Colonic mucosa (tissue), 4 donors: ENCODE measurements at regions not wholly inside any gene's neighbourhood (a gene's known extent, or its start where the extent isn't known, plus 50 kb on each side); places are given as distances from the start of the nearest gene placed in this dataset.

ENCODE experiments used
- DNase-seq: peaks from one replicate; pipeline ENCODE4 v3.0.0-alpha.2; 2020
- H3K27ac ChIP-seq: fragments of 200-600 bp; one replicate; pipeline ENCODE4 v1.8.0; 2021
- H3K27me3 ChIP-seq: fragments of 200-600 bp; one replicate; pipeline ENCODE4 v1.8.0; 2021
- H3K36me3 ChIP-seq: fragments of 200-600 bp; one replicate; pipeline ENCODE4 v1.8.0; 2021
- H3K4me1 ChIP-seq: fragments of 200-600 bp; one replicate; pipeline ENCODE4 v1.8.0; 2021; ENCODE audit warnings: mild to moderate bottlenecking
- H3K4me3 ChIP-seq: fragments of 200-600 bp; one replicate; pipeline ENCODE4 v1.8.0; 2021
- H3K9ac ChIP-seq, 2 donors: one replicate each; pipeline ENCODE4 v1.7.0; 2013; ENCODE audit warnings: control low read depth in 2 of 2, low read depth in 2 of 2, low read length in 2 of 2
- H3K9me3 ChIP-seq: fragments of 200-600 bp; one replicate; pipeline ENCODE4 v1.8.0; 2021
- CTCF ChIP-seq: fragments of 200-600 bp; IDR thresholded peaks from one replicate; pipeline ENCODE4 v1.8.0; 2022; ENCODE audit warnings: antibody characterized with exemption, mild to moderate bottlenecking
- intact Hi-C: fragments of 100-400 bp; cut with DNase I; formaldehyde crosslinking; loops from one replicate; pipeline ENCODE4 v1.14.1; 2022
- donor health status: healthy.
- donor health status: DM: no; HTN: no; CAD: no.
- donor health status: DM: no; HTN: no; CAD: no.

GRCh38 chr2:220282236-220282635, 654.8 kb downstream of the SLC4A3 start:
- Histone ChIP-seq H3K36me3 (no peaks in the 10 kb centered on the region), H3K9me3 (no peaks in the 10 kb centered on the region), H3K4me3 (no peak overlapping the region), H3K27ac (no peak overlapping the region), H3K4me1 (no peaks in the 10 kb centered on the region), H3K27me3 (no peaks in the 10 kb centered on the region), H3K9ac (no peak overlapping the region)
- intact Hi-C loops: no loop called here
- DNase-seq: no peak
- no peak for TF ChIP-seq CTCF

GRCh38 chr2:220293966-220294365, 666.5 kb downstream of the SLC4A3 start:
- Histone ChIP-seq H3K9ac (no peak overlapping the region), H3K4me1 (no peaks in the 10 kb centered on the region), H3K27ac (no peak overlapping the region), H3K27me3 (no peaks in the 10 kb centered on the region), H3K9me3 (no peaks in the 10 kb centered on the region), H3K36me3 (no peaks in the 10 kb centered on the region), H3K4me3 (no peak overlapping the region)
- TF ChIP-seq CTCF: no peak
- no peak for DNase-seq
- intact Hi-C loops: no loop called here

GRCh38 chr2:220296174-220296573, 668.7 kb downstream of the SLC4A3 start:
- Histone ChIP-seq H3K27me3 (no peaks in the 10 kb centered on the region), H3K27ac (no peak overlapping the region), H3K9ac (no peak overlapping the region), H3K4me3 (no peak overlapping the region), H3K4me1 (no peaks in the 10 kb centered on the region), H3K9me3 (no peaks in the 10 kb centered on the region), H3K36me3 (no peaks in the 10 kb centered on the region)
- no peak for TF ChIP-seq CTCF
- intact Hi-C loops: no loop called here
- DNase-seq: no peak

- no peak overlapping the region for H3K27ac ChIP-seq
- H3K4me1 ChIP-seq: no peaks in the 10 kb centered on the region
- H3K36me3 ChIP-seq: no peaks in the 10 kb centered on the region
- no peaks in the 10 kb centered on the region for H3K27me3 ChIP-seq
- intact Hi-C loops: no loop called here
- no peak overlapping the region for H3K9ac ChIP-seq
- no peak for TF ChIP-seq CTCF
- H3K4me3 ChIP-seq: no peak overlapping the region
- no peaks in the 10 kb centered on the region for H3K9me3 ChIP-seq
- no peak for DNase-seq
These were observed 669.7 kb downstream of the SLC4A3 start for GRCh38 chr2:220297093-220297492.

GRCh38 chr2:220300806-220301205, 673.4 kb downstream of the SLC4A3 start:
- intact Hi-C loops: no loop called here
- no peak overlapping the region for H3K4me3 ChIP-seq
- no peak for TF ChIP-seq CTCF

GRCh38 chr2:220302756-220303155, 675.3 kb downstream of the SLC4A3 start:
- H3K9ac ChIP-seq: no peak overlapping the region
- no peaks in the 10 kb centered on the region for H3K9me3 ChIP-seq
- no peaks in the 10 kb centered on the region for H3K4me1 ChIP-seq
- no peak for DNase-seq
- H3K27me3 ChIP-seq: no peaks in the 10 kb centered on the region
- no peak overlapping the region for H3K4me3 ChIP-seq
- intact Hi-C loops: no loop called here
- no peak for TF ChIP-seq CTCF
- no peak overlapping the region for H3K27ac ChIP-seq
- no peaks in the 10 kb centered on the region for H3K36me3 ChIP-seq

More at GRCh38 chr2:220300806-220301205, 673.4 kb downstream of the SLC4A3 start:
- Histone ChIP-seq H3K4me1 (no peaks in the 10 kb centered on the region), H3K27me3 (no peaks in the 10 kb centered on the region), H3K9ac (no peak overlapping the region), H3K36me3 (no peaks in the 10 kb centered on the region), H3K27ac (no peak overlapping the region), H3K9me3 (no peaks in the 10 kb centered on the region)
- DNase-seq: no peak
